ENCODE measurements at regions not wholly inside any gene's neighbourhood (a gene's known extent, or its start where the extent isn't known, plus 50 kb on each side); places are given as distances from the start of the nearest gene placed in this dataset.

DNA sequence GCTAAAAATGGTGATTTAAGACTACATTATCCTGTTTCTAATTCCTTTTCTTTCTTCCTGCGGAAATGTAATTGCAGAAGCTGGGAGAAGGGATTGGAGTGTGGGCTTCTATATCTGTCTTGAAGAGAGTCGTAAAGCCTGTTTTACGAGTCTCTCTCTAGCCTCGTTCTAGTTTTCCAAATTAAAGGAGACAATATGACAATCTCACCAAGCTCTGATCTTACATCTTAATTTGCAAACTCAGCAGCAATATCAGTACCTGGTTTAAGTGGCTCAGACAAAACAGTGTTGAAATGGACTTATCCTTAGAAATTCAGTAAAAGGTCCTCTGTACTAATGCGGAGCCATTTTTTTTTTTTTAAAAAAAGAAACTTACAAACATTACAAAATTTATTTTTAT lies 349.5 kb upstream of the HAND2 start:
- no peak overlapping the region for H3K23ac ChIP-seq (ENCODE audit: low read length)
- no peak overlapping the region for H3K9ac ChIP-seq (ENCODE audit: low read length)
- no peak overlapping the region for H3K4me3 ChIP-seq (ENCODE audit: low read length)
- peak; percentile 21 for DNase-seq
- H3K56ac ChIP-seq (ENCODE audit: low read length), result no peak overlapping the region
- no peak overlapping the region for H3K18ac ChIP-seq (ENCODE audit: low read length)
- H4K5ac ChIP-seq (ENCODE audit: low read length), result no peak overlapping the region
- no peak overlapping the region for H3K4me2 ChIP-seq (ENCODE audit: low read length)
- H4K8ac ChIP-seq (ENCODE audit: low read depth, low read length), result no peak overlapping the region
- no peak overlapping the region for H2BK15ac ChIP-seq (replicated peaks; ENCODE audit: low read depth)
- peaks cover 6% of the 10 kb centered on the region for H3K4me1 ChIP-seq (ENCODE audit: control insufficient read depth, low read depth, low read length)
- H3K27me3 ChIP-seq (ENCODE audit: insufficient read depth, low read length, poor library complexity), result no peaks in the 10 kb centered on the region
- H3K36me3 ChIP-seq (ENCODE audit: control insufficient read depth, insufficient read depth, low read length), result no peaks in the 10 kb centered on the region
- no peaks in the 10 kb centered on the region for H3K79me2 ChIP-seq (ENCODE audit: control insufficient read depth, insufficient read depth, low read length)
- no peak overlapping the region for H3K4ac ChIP-seq (ENCODE audit: low read depth, low read length)
- no peak overlapping the region for H2BK5ac ChIP-seq (ENCODE audit: low read length)
- no peak overlapping the region for H2BK120ac ChIP-seq (ENCODE audit: low read depth, low read length)
- WGBS (ENCODE audit: extremely low coverage, insufficient coverage, low lambda C conversion rate), result 100% methylated on average over 1 of the region's 5 CpGs
- no peak overlapping the region for H2AK5ac ChIP-seq (ENCODE audit: low read length)
- no peak overlapping the region for H3K27ac ChIP-seq (ENCODE audit: low read depth, low read length)
- H3K79me1 ChIP-seq (ENCODE audit: low read length), result no peaks in the 10 kb centered on the region

- Histone ChIP-seq H4K5ac (ENCODE audit: low read length) (no peak overlapping the region), H3K79me2 (ENCODE audit: control insufficient read depth, insufficient read depth, low read length) (no peaks in the 10 kb centered on the region), H3K56ac (ENCODE audit: low read length) (no peak overlapping the region), H3K27me3 (ENCODE audit: insufficient read depth, low read length, poor library complexity) (no peaks in the 10 kb centered on the region), H2AK5ac (ENCODE audit: low read length) (no peak overlapping the region), H2BK15ac (replicated peaks; ENCODE audit: low read depth) (no peak overlapping the region), H3K4me2 (ENCODE audit: low read length) (no peak overlapping the region), H3K23ac (ENCODE audit: low read length) (no peak overlapping the region), H3K18ac (ENCODE audit: low read length) (no peak overlapping the region), H4K8ac (ENCODE audit: low read depth, low read length) (no peak overlapping the region), H3K36me3 (ENCODE audit: control insufficient read depth, insufficient read depth, low read length) (no peaks in the 10 kb centered on the region), H3K4me3 (ENCODE audit: low read length) (no peak overlapping the region), H3K27ac (ENCODE audit: low read depth, low read length) (no peak overlapping the region), H3K79me1 (ENCODE audit: low read length) (no peaks in the 10 kb centered on the region), H3K4me1 (ENCODE audit: control insufficient read depth, low read depth, low read length) (peaks cover 6% of the 10 kb centered on the region), H2BK5ac (ENCODE audit: low read length) (no peak overlapping the region), H2BK120ac (ENCODE audit: low read depth, low read length) (no peak overlapping the region), H3K4ac (ENCODE audit: low read depth, low read length) (no peak overlapping the region), H3K9ac (ENCODE audit: low read length) (no peak overlapping the region)
- WGBS (ENCODE audit: extremely low coverage, insufficient coverage, low lambda C conversion rate), result no CpG with 5 or more reads among the region's 5 CpGs
- DNase-seq, result peak; percentile 87
Observed at GRCh38 chr4:173878701-173879100, 348.7 kb upstream of the HAND2 start.

DNA sequence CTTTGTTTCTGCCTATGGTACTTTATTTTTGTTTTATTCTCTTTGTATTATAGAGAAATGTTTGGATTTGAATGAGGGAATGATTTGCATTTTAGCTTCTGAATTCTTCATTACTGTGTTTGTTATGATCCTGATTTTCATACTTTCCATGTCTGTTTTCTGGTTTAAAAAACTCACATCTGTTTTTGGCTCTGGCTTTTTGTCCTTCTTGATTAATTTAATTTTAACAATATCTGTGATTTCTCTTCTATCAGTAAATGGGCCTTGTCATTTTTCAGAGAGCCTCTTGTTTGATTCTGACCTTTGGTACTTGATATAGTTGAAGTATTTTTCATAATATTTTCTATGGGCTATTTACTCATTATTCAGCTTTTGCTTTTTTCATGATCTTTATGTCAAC lies 341.6 kb upstream of the HAND2 start:
- Histone ChIP-seq H3K4ac (ENCODE audit: low read depth, low read length) (no peak overlapping the region), H3K4me2 (ENCODE audit: low read length) (no peak overlapping the region), H4K5ac (ENCODE audit: low read length) (no peak overlapping the region), H3K23ac (ENCODE audit: low read length) (no peak overlapping the region), H2BK15ac (replicated peaks; ENCODE audit: low read depth) (no peak overlapping the region), H3K36me3 (ENCODE audit: control insufficient read depth, insufficient read depth, low read length) (no peaks in the 10 kb centered on the region), H3K18ac (ENCODE audit: low read length) (no peak overlapping the region), H3K9ac (ENCODE audit: low read length) (no peak overlapping the region), H2BK5ac (ENCODE audit: low read length) (no peak overlapping the region), H3K56ac (ENCODE audit: low read length) (no peak overlapping the region), H2BK120ac (ENCODE audit: low read depth, low read length) (no peak overlapping the region), H2AK5ac (ENCODE audit: low read length) (no peak overlapping the region), H3K4me1 (ENCODE audit: control insufficient read depth, low read depth, low read length) (no peaks in the 10 kb centered on the region), H3K4me3 (ENCODE audit: low read length) (no peak overlapping the region), H4K8ac (ENCODE audit: low read depth, low read length) (no peak overlapping the region), H3K27me3 (ENCODE audit: insufficient read depth, low read length, poor library complexity) (no peaks in the 10 kb centered on the region), H3K79me2 (ENCODE audit: control insufficient read depth, insufficient read depth, low read length) (no peaks in the 10 kb centered on the region), H3K79me1 (ENCODE audit: low read length) (no peaks in the 10 kb centered on the region), H3K27ac (ENCODE audit: low read depth, low read length) (no peak overlapping the region)
- no peak for DNase-seq

- no peaks in the 10 kb centered on the region for H3K36me3 ChIP-seq (ENCODE audit: control insufficient read depth, insufficient read depth, low read length)
- no peak overlapping the region for H2AK5ac ChIP-seq (ENCODE audit: low read length)
- no peak overlapping the region for H3K9ac ChIP-seq (ENCODE audit: low read length)
- no peak overlapping the region for H3K56ac ChIP-seq (ENCODE audit: low read length)
- H3K27ac ChIP-seq (ENCODE audit: low read depth, low read length), result no peak overlapping the region
- no peak overlapping the region for H2BK5ac ChIP-seq (ENCODE audit: low read length)
- no peak overlapping the region for H3K18ac ChIP-seq (ENCODE audit: low read length)
- no peak overlapping the region for H3K4ac ChIP-seq (ENCODE audit: low read depth, low read length)
- H3K4me2 ChIP-seq (ENCODE audit: low read length), result no peak overlapping the region
- no peak overlapping the region for H3K23ac ChIP-seq (ENCODE audit: low read length)
- H3K4me3 ChIP-seq (ENCODE audit: low read length), result no peak overlapping the region
- no peak overlapping the region for H4K5ac ChIP-seq (ENCODE audit: low read length)
- WGBS (ENCODE audit: extremely low coverage, insufficient coverage, low lambda C conversion rate), result no CpG with 5 or more reads among the region's 3 CpGs
- no peaks in the 10 kb centered on the region for H3K79me1 ChIP-seq (ENCODE audit: low read length)
- H2BK15ac ChIP-seq (replicated peaks; ENCODE audit: low read depth), result no peak overlapping the region
- H4K8ac ChIP-seq (ENCODE audit: low read depth, low read length), result no peak overlapping the region
- H3K79me2 ChIP-seq (ENCODE audit: control insufficient read depth, insufficient read depth, low read length), result no peaks in the 10 kb centered on the region
- H3K4me1 ChIP-seq (ENCODE audit: control insufficient read depth, low read depth, low read length), result no peaks in the 10 kb centered on the region
- H2BK120ac ChIP-seq (ENCODE audit: low read depth, low read length), result no peak overlapping the region
- H3K27me3 ChIP-seq (ENCODE audit: insufficient read depth, low read length, poor library complexity), result no peaks in the 10 kb centered on the region
- no peak for DNase-seq
Observed at GRCh38 chr4:173866322-173867026, 336.4 kb upstream of the HAND2 start.

GRCh38 chr4:173862754-173863153 lies 332.7 kb upstream of the HAND2 start:
- no peak overlapping the region for H3K23ac ChIP-seq (ENCODE audit: low read length)
- H2AK5ac ChIP-seq (ENCODE audit: low read length), result no peak overlapping the region
- H3K36me3 ChIP-seq (ENCODE audit: control insufficient read depth, insufficient read depth, low read length), result no peaks in the 10 kb centered on the region
- DNase-seq, result no peak
- no peak overlapping the region for H2BK5ac ChIP-seq (ENCODE audit: low read length)
- no peak overlapping the region for H3K4ac ChIP-seq (ENCODE audit: low read depth, low read length)
- no CpG with 5 or more reads among the region's 3 CpGs for WGBS (ENCODE audit: extremely low coverage, insufficient coverage, low lambda C conversion rate)
- no peak overlapping the region for H2BK15ac ChIP-seq (replicated peaks; ENCODE audit: low read depth)
- no peak overlapping the region for H3K4me2 ChIP-seq (ENCODE audit: low read length)
- H3K27ac ChIP-seq (ENCODE audit: low read depth, low read length), result no peak overlapping the region
- H3K18ac ChIP-seq (ENCODE audit: low read length), result no peak overlapping the region
- H3K79me2 ChIP-seq (ENCODE audit: control insufficient read depth, insufficient read depth, low read length), result no peaks in the 10 kb centered on the region
- H3K27me3 ChIP-seq (ENCODE audit: insufficient read depth, low read length, poor library complexity), result no peaks in the 10 kb centered on the region
- no peaks in the 10 kb centered on the region for H3K4me1 ChIP-seq (ENCODE audit: control insufficient read depth, low read depth, low read length)
- no peak overlapping the region for H3K56ac ChIP-seq (ENCODE audit: low read length)
- no peaks in the 10 kb centered on the region for H3K79me1 ChIP-seq (ENCODE audit: low read length)
- no peak overlapping the region for H4K5ac ChIP-seq (ENCODE audit: low read length)
- no peak overlapping the region for H4K8ac ChIP-seq (ENCODE audit: low read depth, low read length)
- H3K9ac ChIP-seq (ENCODE audit: low read length), result no peak overlapping the region
- H2BK120ac ChIP-seq (ENCODE audit: low read depth, low read length), result no peak overlapping the region
- no peak overlapping the region for H3K4me3 ChIP-seq (ENCODE audit: low read length)

DNA sequence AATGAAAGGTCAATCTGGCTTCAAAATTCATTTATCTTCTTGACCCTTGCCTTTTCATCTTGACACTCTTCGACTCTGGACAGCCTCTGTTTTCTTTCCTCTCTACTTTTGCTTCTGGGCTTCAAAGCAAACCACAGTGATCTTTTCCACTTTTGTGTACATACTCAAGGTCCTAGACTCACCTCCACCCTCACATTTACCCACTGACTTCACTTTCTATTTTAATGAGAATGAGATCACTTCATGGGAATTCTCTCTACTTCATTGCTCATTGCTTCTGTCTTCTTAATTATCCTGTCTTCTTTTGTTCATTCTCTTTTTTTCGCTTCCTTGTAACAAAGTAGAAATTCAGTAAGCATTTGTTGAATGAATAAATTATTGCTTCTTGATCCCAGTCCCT lies 330.1 kb upstream of the HAND2 start:
- H3K4me1 ChIP-seq (ENCODE audit: control insufficient read depth, low read depth, low read length), result no peaks in the 10 kb centered on the region
- no peaks in the 10 kb centered on the region for H3K79me2 ChIP-seq (ENCODE audit: control insufficient read depth, insufficient read depth, low read length)
- no peak overlapping the region for H3K4ac ChIP-seq (ENCODE audit: low read depth, low read length)
- no peak overlapping the region for H2AK5ac ChIP-seq (ENCODE audit: low read length)
- H2BK120ac ChIP-seq (ENCODE audit: low read depth, low read length), result no peak overlapping the region
- H3K56ac ChIP-seq (ENCODE audit: low read length), result no peak overlapping the region
- H3K27ac ChIP-seq (ENCODE audit: low read depth, low read length), result no peak overlapping the region
- H2BK15ac ChIP-seq (replicated peaks; ENCODE audit: low read depth), result no peak overlapping the region
- H3K27me3 ChIP-seq (ENCODE audit: insufficient read depth, low read length, poor library complexity), result no peaks in the 10 kb centered on the region
- no peak overlapping the region for H2BK5ac ChIP-seq (ENCODE audit: low read length)
- no CpG with 5 or more reads among the region's 2 CpGs for WGBS (ENCODE audit: extremely low coverage, insufficient coverage, low lambda C conversion rate)
- no peak overlapping the region for H3K9ac ChIP-seq (ENCODE audit: low read length)
- H3K4me2 ChIP-seq (ENCODE audit: low read length), result no peak overlapping the region
- no peak overlapping the region for H3K4me3 ChIP-seq (ENCODE audit: low read length)
- H4K5ac ChIP-seq (ENCODE audit: low read length), result no peak overlapping the region
- no peak overlapping the region for H4K8ac ChIP-seq (ENCODE audit: low read depth, low read length)
- no peaks in the 10 kb centered on the region for H3K79me1 ChIP-seq (ENCODE audit: low read length)
- DNase-seq, result no peak
- H3K23ac ChIP-seq (ENCODE audit: low read length), result no peak overlapping the region
- H3K18ac ChIP-seq (ENCODE audit: low read length), result no peak overlapping the region
- H3K36me3 ChIP-seq (ENCODE audit: control insufficient read depth, insufficient read depth, low read length), result no peaks in the 10 kb centered on the region
